HG02763 (cell line): ENCODE measurements at regions not wholly inside any gene's neighbourhood (a gene's known extent, or its start where the extent isn't known, plus 50 kb on each side); places are given as distances from the start of the nearest gene placed in this dataset.
"Not testable (repeated sequence)": the region's sequence is repeated elsewhere in the genome, so short reads cannot be mapped to it uniquely, and the experiment has no call there.

Source experiments
- ATAC-seq: cut with Tn5 transposase; IDR thresholded peaks from one replicate; pipeline ENCODE4 v1.9.1; 2021; ENCODE audit warnings: mild to moderate bottlenecking, moderate library complexity; ENCODE audit not compliant: unreplicated experiment

GRCh38 chr2:67158718-67159117 is 238.4 kb upstream of the ETAA1 start:
- no peak for ATAC-seq

DNA sequence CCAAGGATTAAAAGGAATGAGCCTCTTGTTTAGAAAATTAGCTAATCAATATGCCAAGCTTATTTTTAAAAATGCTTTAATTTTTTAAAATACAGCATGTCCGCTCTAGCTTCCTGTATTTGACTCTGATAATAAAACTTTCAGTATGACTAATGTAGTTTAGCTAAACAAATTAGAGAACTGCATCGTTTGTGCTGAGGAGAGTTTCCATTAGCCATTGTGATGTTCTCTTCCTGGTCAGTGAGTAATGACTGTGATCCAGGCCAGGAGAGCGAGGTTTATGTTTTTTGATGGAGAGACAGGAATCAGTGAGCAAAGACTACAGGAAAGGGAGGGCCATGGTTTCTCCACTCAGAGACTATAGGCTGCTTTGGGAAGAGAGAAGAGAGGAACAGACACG is 237.2 kb upstream of the ETAA1 start:
- no peak for ATAC-seq

- no peak for ATAC-seq
These were observed 232.2 kb upstream of the ETAA1 start for GRCh38 chr2:67164771-67165522.

DNA sequence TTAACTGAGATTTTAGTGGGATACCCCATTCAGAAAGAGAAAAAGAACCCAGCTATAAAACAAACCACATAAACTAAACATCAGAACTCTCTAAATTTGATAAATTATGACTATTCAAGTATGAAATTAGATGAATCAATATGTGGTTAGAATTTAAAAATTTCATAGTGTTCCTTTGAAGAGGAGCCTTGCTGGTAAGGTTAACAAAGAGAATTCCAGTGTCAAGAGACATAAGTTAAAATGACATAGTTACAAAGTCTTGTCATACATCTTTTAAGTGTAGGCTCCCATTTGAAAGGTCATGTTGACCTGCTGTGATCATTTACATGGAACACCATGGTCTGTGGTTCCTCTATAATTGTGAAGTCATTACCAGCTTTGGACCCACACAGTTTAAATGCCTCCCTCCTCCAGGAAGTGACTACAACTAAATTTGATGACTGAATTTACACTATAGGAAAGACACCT is 231.6 kb upstream of the ETAA1 start:
- no peak for ATAC-seq

GRCh38 chr2:67166511-67166910 is 230.6 kb upstream of the ETAA1 start:
- ATAC-seq, result not testable (repeated sequence)

DNA sequence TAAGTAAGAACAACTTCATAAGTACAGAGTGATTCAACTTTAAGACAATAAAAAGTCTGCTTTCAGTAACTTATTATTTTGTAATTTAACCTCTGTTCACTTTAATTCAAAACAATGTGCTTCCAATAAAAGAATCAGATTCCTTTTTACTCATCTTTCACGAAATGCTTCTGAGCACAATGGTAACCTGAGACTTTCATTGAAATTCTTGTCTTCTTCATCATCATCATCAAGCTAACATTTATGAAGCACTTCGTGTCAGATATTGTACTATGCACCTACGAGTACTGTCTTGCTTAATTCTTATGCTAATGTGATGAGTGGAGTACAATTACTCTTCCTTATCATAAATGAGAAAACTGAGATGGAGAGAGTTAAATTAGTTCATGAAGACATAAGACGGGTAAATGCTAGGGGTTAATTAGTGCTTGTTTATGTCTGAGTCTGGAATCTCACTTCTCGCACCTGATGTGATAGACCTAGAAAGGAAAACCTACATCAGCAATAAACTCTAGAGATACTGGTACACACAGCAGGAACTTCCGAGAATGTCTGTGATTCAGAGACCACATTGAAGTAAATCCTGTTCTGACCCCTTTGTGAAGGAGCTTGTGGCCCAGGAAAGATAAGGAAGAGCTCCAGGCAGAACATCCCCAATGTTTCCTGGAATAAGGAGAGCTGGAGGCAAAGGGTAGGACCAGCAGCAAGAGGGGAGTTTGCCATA is 227.6 kb upstream of the ETAA1 start:
- ATAC-seq, result no peak

- ATAC-seq, result no peak
These were observed 217.6 kb upstream of the ETAA1 start for GRCh38 chr2:67179526-67179925.

GRCh38 chr2:67180841-67181240 is 216.3 kb upstream of the ETAA1 start:
- ATAC-seq, result no peak

DNA sequence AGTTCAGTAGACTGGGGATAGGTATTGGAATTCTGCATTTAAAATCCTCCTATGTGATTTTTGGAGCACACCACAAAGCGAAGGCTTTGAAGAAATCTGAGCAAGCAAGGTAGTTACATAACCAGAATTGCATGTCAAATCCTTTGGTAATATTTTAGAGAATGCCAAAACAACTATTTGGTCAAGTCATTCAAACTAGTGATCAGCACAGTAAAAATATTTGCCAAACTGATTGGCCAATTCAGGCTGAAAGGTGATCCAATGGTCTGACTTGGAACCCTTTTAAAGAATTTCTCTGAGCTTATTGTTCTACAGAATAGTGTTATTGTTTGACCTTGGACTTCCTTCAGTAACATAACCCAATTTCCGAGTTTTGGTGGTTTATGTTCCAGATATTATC is 214.2 kb upstream of the ETAA1 start:
- no peak for ATAC-seq

GRCh38 chr2:67186326-67186725 is 210.8 kb upstream of the ETAA1 start:
- no peak for ATAC-seq

GRCh38 chr2:67186871-67187270 is 210.3 kb upstream of the ETAA1 start:
- ATAC-seq, result no peak

GRCh38 chr2:67195327-67195726 is 201.8 kb upstream of the ETAA1 start:
- not testable (repeated sequence) for ATAC-seq

GRCh38 chr2:67201521-67201920 is 195.6 kb upstream of the ETAA1 start:
- ATAC-seq, result no peak

DNA sequence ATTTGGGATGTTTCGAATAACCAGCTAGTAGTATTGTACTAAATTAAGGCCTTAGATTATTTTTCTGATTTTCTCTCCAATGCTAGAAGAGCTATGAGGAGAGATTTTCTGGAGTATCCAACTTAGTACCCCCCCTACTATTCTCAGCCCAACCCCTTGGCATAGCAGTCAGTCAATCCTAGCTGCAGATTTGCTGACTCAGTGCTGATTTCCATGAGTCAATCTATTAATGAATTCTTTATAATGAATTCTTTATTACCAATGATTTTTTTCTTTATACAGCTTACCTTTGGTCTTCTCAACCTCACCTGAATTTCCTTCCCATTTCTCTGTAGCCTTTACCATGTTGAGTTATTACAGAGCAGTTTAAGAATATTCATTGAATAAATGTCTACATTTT is 192.8 kb upstream of the ETAA1 start:
- no peak for ATAC-seq

DNA sequence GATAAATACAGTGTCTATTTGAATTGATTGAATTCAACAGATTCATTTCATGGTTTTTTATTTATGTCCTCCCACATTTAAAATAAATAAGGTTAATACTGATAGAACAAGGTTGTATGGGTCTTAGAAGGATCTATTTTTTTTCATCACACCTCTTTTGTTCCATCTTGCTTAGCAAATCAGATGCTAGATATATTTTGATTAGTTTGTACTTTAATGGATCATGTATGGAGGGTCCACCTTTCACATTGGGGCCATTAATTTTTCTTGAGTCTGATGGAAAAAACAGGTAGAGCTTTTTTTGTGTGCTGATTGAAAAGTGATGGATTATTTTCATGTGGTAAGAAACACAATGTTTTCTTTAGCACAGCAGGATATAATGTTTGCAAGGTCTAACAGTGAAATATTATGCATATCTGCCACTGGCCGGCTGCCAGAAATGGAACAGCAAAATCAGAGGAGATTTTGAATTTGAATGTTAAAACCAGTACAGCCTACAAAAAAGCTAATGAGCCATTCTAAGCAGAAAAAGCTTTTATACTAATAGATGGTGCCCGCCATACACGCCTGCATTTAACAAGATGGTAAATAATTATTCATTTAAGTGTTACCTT is 188.1 kb upstream of the ETAA1 start:
- ATAC-seq, result no peak

DNA sequence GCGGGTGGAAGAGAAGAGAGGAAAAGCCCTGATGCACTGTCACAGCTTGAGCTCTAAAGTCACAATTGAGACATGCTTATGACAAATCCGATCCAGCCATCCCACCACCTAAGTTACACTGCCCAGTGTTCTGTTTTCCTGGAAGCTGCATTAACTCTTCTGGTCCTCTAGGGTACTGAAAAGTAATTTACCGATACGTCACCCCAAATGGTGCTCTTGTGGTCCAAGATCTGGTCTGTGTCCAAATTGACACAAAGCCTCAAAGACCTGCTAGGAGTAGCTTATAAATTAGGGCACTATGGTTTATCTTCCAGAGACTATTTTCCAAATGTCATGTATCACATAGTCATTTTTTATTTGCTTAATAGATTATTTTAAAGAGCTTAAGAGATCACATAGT is 186.7 kb upstream of the ETAA1 start:
- no peak for ATAC-seq

- no peak for ATAC-seq
These were observed 184.9 kb upstream of the ETAA1 start for GRCh38 chr2:67212203-67212602.

DNA sequence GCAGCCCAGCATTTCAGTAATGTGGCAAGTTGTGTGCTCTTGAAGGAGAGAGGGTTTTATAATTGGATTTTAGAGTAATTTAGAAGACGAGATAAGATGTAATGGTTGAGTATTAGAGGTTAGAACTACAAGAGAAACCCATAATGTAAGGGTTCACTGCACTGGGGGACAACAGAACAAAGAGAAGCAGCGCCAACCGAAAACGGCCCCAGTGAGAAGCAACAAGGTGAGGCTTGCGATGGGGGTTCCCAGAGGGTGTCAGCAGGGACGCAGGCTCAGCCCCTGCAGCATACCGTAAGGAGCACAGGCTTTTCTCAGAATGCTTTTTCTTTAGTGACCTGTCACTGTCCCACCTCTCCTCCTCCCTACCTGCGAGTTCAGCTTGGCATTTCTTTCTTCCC is 183.9 kb upstream of the ETAA1 start:
- ATAC-seq, result no peak

- ATAC-seq, result no peak
These were observed 183.3 kb upstream of the ETAA1 start for GRCh38 chr2:67213677-67214402.

DNA sequence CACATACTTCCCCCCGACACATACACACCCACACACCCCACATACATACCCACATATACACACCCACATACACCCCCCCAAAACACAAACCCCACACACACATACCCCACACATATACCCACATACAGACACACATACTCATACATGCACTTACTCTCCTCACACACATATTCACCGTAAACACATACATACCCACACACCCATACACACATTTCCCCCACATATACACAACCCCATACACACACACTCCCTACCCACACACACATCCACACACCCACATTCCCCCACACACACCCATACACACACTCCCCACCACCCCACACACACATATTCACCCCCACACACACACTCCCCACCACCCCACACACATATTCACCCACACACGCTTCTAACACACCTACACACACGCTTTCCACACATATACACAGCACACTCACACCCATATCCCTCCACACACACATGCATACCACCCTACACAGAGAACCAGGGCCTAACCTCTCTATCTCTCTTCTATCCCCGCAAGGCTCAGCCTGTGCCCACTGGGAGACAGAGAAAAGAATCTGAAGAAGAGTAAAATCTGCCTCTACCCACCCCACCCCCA is 182.4 kb upstream of the ETAA1 start:
- no peak for ATAC-seq
